SU-DHL-6 (cell line): ENCODE measurements at regions not wholly inside any gene's neighbourhood (a gene's known extent, or its start where the extent isn't known, plus 50 kb on each side); places are given as distances from the start of the nearest gene placed in this dataset.
"Not testable (repeated sequence)": the region's sequence is repeated elsewhere in the genome, so short reads cannot be mapped to it uniquely, and the experiment has no call there.

Experiments used
- H2AFZ ChIP-seq: fragments of 200-600 bp; sonication (generic); 2 replicates; pipeline ENCODE4 v1.6.1; 2014; ENCODE audit warnings: low read depth, mild to moderate bottlenecking, moderate library complexity, mixed read lengths, antibody characterized with exemption, low read length; ENCODE audit not compliant: severe bottlenecking
- H3F3A ChIP-seq: fragments of 200-600 bp; shearing (Covaris generic); 2 replicates; pipeline ENCODE4 v1.6.0; 2016; ENCODE audit warnings: antibody characterized with exemption, mild to moderate bottlenecking; ENCODE audit not compliant: insufficient read depth
- H3K27ac ChIP-seq: fragments of 200-600 bp; sonication (generic); 2 replicates; pipeline ENCODE4 v1.5.1; 2016; ENCODE audit warnings: low read depth, mild to moderate bottlenecking, low read length, moderate library complexity, mixed read lengths
- H3K27me3 ChIP-seq: fragments of 200-600 bp; sonication (generic), shearing (Covaris generic); 2 replicates; pipeline ENCODE4 v1.6.0; 2014; ENCODE audit warnings: mild to moderate bottlenecking, low read length
- H3K36me3 ChIP-seq: fragments of 200-600 bp; sonication (generic); 2 replicates; pipeline ENCODE4 v1.6.1; 2014; ENCODE audit warnings: mild to moderate bottlenecking, low read length, mixed read lengths
- H3K4me2 ChIP-seq: fragments of 300-600, 200-600 bp; shearing (Covaris generic), sonication (generic); 2 replicates; pipeline ENCODE4 v1.6.0; 2014; ENCODE audit warnings: low read length, low read depth, mild to moderate bottlenecking; ENCODE audit not compliant: poor library complexity, severe bottlenecking
- H3K4me3 ChIP-seq: fragments of 200-600 bp; sonication (generic); 2 replicates; pipeline ENCODE4 v1.5.1; 2014; ENCODE audit warnings: antibody characterized with exemption, low read length, mild to moderate bottlenecking, mixed read lengths; ENCODE audit not compliant: insufficient read depth, poor library complexity, severe bottlenecking
- H3K79me2 ChIP-seq: fragments of 200-600 bp; sonication (generic); 2 replicates; pipeline ENCODE4 v1.6.1; 2014; ENCODE audit warnings: mild to moderate bottlenecking, low read length, moderate library complexity; ENCODE audit not compliant: insufficient read depth
- H3K9ac ChIP-seq: fragments of 200-600 bp; sonication (generic); 2 replicates; pipeline ENCODE4 v1.7.0; 2014; ENCODE audit warnings: mild to moderate bottlenecking, low read length
- H3K9me2 ChIP-seq: fragments of 200-600 bp; sonication (generic); replicated peaks from 2 replicates; pipeline ENCODE4 v1.6.1; 2014; ENCODE audit warnings: low read length; ENCODE audit not compliant: insufficient read depth
- H3K9me3 ChIP-seq: fragments of 200-600 bp; sonication (generic); 2 replicates; pipeline ENCODE4 v1.6.1; 2014; ENCODE audit warnings: low read length, mixed read lengths; ENCODE audit not compliant: insufficient read depth
- H4K20me1 ChIP-seq: fragments of 200-600 bp; sonication (generic); 2 replicates; pipeline ENCODE4 v1.6.1; 2014; ENCODE audit warnings: low read depth, mild to moderate bottlenecking, antibody characterized with exemption, low read length, moderate library complexity, mixed read lengths
- CTCF ChIP-seq: fragments of 200-600 bp; sonication (generic); IDR thresholded peaks from one replicate; pipeline ENCODE4 v1.5.1; 2017; ENCODE audit warnings: antibody characterized with exemption, mild to moderate bottlenecking, low read length, moderate library complexity; ENCODE audit not compliant: insufficient read depth, poor library complexity, severe bottlenecking
- EZH2phosphoT487 ChIP-seq: fragments of 200-600 bp; sonication (generic), shearing (Covaris generic); conservative IDR thresholded peaks from 2 replicates; pipeline ENCODE4 v1.6.1; 2018; ENCODE audit warnings: mild to moderate bottlenecking, antibody characterized with exemption, low read length, moderate library complexity, mixed read lengths

GRCh38 chrX:73905749-73906374, 53.3 kb upstream of the XIST start:
- H3K27ac ChIP-seq, H3K36me3 ChIP-seq, H3F3A ChIP-seq, H3K27me3 ChIP-seq, H3K79me2 ChIP-seq, H4K20me1 ChIP-seq, H3K9me2 ChIP-seq, H3K9ac ChIP-seq, H3K4me3 ChIP-seq, H3K9me3 ChIP-seq, H2AFZ ChIP-seq, H3K4me2 ChIP-seq: not testable (repeated sequence)

GRCh38 chrX:73903941-73904340, 51.4 kb upstream of the XIST start:
- H3K9me3 ChIP-seq, result no peaks in the 10 kb centered on the region
- H3K4me3 ChIP-seq, result no peak overlapping the region
- no peaks in the 10 kb centered on the region for H3K79me2 ChIP-seq
- no peaks in the 10 kb centered on the region for H3K27me3 ChIP-seq
- no peaks in the 10 kb centered on the region for H3K9me2 ChIP-seq
- no peak overlapping the region for H3K9ac ChIP-seq
- no peaks in the 10 kb centered on the region for H3F3A ChIP-seq
- H2AFZ ChIP-seq, result no peak overlapping the region
- no peaks in the 10 kb centered on the region for H4K20me1 ChIP-seq
- H3K27ac ChIP-seq, result no peak overlapping the region
- TF ChIP-seq EZH2phosphoT487 (no peak), CTCF (no peak)
- H3K4me2 ChIP-seq, result no peak overlapping the region
- no peaks in the 10 kb centered on the region for H3K36me3 ChIP-seq
